ENCODE measurements at regions not wholly inside any gene's neighbourhood (a gene's known extent, or its start where the extent isn't known, plus 50 kb on each side); places are given as distances from the start of the nearest gene placed in this dataset.

DNA sequence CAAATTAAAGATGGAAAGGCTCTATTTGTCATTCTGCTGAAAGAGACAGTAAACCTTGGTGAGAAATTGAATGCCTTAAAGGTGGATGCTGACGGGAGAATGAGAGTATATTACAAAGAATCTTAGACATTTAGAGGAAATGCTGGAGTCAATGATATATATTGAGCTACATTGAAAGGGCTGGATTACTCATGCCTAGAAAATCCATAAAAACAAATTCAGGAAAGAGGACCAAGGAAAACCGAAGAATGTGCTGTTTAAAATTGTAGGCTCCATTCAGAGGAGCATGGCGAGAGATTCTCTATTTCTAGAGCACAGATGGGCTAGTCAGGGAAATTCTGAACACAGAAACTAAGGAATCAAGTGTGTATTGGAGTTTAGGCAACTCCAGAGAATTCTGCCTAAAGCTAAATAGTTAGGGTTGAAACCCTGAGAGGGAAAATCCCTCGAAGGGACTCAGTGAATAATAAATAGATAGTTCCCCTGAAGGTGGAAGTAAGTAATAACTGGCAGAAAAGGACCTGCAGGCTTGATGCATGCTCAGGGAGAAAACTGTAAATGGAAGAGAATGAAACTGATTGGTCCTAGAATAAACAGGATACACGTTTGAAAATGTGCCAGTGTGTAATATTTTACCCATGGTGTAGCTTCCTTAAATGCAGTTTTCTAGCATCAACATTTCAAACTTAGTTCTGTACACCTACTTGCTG, 1532.4 kb upstream of the TENM3 start:
- no peak for DNase-seq

DNA sequence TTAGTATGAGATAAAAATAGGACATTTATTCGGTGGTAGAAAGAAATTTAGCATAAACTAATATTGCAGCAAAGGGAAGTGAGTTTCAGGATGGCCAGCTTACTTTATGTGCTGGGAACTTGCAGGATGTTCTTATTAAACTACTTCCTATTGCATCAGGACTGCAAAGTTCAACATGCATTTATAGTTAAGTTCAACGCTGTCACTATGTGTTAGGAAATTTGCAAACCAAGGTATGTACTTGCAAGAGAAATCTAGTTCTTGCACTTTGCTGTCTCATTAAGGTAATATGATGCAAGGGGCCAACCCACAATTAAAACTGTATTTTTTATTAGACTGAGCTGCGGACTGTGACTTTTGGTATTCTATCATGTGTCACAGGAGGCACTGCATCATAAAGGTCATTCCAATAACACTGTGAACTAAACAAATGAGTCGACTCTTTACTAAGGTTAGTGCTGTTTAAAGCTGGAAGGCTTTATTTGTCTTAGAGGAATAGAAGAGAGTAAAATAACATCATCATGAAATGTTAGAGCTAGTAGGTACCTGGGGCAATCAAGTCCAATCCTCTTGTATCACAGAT, 1525.7 kb upstream of the TENM3 start:
- no peak for DNase-seq

DNA sequence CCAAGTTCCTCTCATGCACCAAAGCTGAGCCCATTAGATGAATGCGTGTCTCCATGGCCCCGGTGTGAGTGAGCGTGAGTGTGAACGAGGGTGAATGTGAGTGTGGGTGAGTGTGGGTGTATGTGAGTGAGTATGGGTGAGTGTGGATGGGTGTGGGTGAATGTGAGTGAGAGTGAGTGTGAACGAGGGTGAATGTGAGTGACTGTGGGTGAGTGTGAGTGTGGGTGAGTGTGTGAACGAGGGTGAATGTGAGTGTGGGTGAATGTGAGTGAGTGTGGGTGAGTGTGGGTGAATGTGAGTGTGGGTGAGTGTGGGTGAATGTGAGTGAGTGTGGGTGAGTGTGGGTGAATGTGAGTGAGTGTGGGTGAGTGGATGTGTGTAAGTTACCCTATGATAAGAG, 1521.8 kb upstream of the TENM3 start:
- DNase-seq: no peak

DNA sequence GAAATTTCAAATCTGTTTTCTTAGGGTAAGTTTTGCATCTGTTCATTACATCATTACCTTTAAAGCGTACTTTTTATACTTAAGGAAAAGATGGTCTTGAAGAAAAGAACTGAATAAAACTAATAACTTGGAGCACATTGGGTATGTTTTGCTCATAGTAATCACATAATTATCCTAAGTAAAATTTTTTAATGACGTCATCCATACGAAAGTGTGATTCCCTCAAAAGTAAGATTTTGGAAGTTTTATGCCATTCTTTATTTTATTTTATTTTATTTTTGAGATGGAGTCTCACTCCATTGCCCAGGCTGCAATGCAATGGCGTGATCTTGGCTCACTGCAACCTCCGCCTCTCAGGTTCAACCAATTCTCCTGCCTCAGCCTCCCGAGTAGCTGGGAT, 1516.6 kb upstream of the TENM3 start:
- no peak for DNase-seq

DNA sequence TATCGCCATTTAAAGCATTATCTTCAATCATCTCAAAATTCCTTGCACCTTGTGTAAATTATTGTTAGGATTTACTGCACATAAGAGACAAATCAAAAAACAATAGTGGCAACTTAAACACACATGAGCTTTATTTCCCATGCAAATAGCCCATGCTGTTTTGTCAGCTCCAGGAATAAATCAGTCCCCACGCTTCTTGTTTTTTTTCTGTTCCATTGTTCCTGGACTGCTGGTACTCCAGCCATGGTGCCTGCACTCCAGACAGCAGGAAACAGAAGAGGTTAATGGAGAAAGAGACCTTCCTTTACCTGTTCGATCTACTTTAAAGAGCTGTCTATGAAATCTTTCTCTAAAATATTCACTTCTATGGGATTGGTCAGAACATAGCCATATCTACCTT, 1515.7 kb upstream of the TENM3 start:
- no peak for DNase-seq

DNA sequence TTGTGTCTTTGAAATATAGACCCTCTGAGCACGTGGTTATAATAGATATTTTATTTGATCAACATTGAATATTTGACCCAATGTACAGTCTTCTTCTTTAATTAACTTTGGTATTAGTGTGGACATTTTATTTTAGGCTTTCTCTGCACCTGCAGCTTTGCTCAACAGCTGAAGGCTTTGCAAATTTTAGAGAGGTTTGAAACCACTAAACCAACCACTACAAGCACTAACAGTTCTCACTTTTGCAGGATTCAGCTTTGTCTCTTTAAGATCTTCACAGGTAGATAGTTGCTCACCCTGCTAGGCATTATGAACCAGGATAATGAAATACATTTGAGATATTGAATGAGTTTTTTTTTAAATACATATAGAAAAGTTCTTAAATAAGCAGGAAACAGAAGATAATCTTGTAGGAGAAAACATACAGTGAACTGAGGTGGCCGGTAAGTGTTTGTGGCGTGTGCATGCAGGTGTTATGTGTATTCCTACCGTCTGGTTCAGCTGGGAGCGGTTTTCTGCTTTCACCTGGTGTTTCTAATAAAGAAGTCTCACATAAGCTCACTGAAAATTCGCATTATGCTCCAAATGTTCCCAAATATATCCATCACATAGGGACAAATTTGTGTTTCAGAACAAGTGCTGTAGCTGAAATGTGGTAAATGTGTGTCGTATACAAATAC, 1508.3 kb upstream of the TENM3 start:
- no peak for DNase-seq

DNA sequence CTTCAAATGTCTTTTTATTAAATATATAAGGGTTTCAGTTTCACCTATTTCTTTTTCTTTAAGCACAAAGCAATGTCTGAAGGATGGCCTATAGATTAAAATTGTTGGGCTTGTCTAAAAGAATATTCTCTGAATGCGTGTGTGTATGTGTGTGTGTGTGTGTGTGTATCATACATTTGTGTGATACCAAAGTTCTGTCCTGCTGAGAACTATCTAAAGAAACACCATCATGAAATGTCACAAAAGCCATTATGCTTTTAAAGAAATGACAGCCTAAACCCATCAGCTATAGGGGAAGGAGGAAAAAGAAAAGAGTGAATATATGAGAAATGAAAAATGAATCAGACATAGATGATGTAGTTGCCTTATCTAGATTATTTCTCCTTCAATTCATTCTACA, 1501.5 kb upstream of the TENM3 start:
- no peak for DNase-seq

DNA sequence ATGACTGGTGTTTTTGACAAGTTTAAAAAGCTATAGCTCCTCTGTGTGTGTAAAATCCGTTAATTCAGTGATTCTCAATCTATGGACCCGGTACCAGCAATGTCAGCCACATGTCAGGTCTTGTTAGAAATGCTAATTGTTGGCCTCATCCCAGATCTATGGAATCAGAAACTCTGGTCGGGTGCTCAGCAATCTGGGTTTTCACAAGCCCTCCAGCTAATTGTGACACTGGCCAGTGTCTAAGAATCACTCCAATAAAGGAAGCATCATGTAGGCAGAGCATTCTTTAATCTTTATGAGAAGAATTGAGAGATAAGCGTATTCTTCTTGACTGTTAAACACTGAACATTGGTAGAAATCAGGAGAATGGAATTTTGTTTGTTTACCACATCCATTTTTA, 1498.2 kb upstream of the TENM3 start:
- DNase-seq: no peak

DNA sequence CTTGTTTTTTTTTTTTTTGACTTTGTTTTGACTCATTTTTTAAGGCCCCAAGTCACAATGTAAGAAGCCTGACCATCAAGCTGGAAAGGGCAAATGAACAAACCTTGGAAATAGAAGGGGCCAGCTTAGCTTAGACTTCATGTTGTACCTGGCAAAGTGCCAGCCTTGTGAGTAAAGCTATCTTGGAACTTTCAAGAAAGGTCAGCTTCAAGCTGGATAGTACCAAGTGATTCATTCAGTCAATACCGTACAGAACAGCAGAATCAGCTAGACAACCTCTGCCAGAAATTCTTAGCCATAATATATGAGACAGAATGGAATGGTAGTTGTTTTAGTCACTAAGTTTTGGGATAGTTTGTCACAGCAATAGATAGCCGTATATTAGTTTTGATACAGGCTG, 1492.2 kb upstream of the TENM3 start:
- no peak for DNase-seq

DNA sequence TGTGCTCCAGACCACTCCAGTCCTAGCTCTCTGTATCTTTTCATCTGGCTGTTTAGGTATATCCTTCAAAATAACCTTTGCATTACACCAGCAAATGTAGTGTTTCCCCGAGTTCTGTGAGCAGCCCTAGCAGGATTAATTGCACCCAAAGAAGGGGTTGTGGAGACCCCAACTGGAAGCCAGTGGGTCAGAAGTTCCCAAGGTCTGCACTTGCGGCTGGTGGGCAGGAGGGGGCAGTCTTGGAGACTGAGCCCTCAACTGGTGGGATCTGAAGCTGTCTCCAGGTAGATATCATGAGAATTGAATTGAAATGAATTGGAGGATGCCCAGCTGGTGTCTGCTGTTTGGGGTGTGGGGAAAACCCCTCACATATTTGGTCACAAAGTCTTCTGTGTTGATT, 1485.3 kb upstream of the TENM3 start:
- DNase-seq: no peak

DNA sequence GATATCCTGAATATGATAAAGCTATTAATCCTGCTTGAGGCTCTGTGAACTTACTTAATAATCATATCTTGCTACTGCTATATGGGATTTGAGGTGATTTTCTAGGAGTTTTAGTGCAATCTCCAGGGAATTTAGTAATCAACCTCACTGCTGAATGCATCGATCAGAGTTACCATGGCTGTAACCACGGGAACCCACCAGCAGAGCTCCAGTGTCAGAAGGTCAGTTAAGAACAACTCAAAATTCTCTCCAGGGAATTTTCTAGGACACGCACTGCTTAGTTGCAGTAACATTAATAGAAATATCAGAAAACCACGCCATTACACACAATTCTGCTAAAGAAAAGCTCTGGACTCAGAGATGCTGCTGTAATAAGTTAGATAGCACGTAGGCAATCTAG, 1477.2 kb upstream of the TENM3 start:
- DNase-seq: no peak

DNA sequence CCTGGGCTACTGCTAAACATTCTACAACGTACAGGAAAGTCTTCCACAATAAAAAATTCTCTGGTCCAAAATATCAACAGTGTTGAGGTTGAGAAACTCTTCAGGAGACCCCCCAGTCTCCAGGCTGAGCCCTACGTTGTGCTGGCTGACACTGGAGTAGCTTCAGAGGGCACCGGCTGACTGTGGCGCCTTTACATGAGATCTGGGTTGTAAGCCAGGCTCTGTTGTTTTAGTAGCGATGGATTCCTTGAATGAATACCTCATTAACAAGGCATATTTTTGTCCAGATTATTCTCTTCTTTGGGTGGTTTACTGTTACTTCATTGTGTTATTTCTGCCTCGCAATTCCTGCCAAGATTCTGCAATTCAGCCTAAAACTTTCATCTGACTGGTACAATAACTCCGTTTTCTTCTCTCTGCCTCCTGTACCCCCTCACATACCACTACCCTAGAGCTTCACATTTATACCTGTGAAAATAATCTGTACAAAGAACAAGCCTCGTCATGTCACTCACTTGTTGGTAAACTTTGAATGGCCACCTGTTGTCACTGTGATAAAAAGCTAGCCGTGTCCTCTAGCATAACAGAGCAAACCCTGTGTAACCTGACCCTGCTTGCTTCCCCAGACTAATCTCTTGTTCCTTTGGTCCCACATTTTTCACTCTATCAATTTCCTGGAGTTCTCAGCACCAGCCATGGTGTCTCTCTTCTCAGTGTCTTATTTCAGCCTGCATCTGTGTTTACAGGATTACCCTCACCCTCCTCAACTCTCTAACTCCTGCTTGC, 1476.1 kb upstream of the TENM3 start:
- no peak for DNase-seq

DNA sequence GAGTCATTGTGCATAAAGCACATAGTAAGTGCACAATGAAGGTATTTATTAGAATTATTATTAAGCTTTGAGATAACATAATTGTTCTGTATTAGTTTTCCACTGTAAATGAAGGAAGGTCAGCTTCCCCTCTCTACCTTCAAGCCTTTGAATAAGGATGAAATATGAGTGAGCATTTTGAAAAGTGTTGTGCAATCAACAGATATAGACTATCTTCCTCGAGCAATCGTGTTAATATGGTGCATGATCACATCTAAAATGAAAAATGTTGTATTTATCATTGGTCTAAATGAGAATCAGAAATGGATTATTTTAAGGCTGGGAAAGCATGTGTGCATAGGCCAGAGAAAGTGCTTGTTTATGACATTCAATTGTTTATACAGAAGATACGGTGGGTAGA, 1474.6 kb upstream of the TENM3 start:
- DNase-seq: no peak

DNA sequence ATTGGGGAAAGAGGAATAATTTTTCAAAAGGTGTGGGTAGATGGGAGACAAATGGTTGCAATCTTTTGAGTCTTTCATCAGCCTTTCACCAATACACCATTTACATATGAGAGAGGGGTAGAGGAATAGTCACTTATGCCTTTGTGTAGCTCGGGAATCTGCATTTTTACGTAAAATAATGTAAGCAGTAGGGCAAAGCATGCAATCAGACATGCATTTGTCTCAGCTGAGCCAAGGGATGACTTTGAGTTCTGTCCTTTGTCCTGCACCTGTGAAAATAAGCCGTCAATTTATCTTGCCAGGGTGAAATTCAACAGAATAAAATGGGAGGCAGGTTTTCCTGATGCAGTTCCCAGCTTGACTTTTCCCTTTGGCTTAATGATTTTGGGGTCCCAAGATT, 1473.4 kb upstream of the TENM3 start:
- no peak for DNase-seq

DNA sequence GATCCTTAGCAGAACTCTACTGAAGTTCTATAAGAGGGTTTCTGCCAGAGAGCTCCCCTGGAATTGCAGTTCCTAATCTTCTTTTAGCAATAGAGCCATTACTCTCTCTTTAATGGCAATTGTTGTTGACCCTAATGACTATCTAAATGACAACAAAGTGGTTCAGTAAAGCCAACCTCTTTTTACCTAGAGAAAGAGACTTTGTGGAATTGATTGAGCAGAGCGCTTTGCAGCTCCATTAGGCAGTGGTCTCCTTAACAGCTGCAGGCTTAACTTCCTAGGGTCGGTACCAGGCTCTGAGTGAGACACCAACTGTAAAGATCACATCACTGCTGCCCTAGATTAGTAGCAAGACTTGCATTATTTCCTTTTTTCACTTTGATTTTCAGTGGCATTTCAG, 1472.9 kb upstream of the TENM3 start:
- no peak for DNase-seq

DNA sequence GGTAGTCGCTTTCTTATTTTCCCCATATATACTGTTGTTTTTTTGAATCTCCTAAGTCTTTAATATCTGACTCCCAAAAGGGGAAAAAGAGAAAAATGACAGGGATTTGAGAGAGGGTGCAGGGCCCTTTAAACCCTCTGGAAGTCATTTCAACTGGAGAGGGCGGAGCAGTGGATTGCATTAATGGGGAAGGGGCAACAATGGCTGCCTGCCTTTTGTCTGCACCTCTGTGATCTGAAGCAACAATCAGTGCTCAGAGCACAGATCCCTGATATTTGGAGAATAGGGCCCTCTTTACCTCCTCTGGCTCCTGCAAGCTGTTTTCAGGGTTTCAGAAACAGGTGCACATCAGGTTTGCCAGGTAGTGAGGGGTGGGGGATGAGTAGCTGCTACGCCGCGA, 1458.3 kb upstream of the TENM3 start:
- DNase-seq: no peak

DNA sequence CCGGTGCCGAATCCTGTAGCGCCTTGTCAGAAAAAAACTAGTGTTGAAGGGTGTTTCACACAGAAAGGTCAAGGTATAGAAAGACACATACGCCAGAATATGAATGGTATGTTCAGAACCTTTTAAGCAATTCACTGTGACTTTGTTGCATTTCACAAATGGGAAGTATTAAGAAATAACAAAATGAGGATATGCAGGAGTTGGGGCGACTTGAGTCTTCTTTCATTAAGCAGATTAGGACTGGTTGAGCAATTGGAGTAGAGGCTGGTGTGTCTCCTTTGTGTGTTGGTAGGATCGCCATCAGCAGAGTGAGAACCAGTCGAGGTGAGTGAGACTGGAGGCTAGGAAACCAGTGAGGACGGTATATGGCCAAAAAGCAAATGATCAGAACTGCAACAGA, 1454.5 kb upstream of the TENM3 start:
- DNase-seq: no peak

DNA sequence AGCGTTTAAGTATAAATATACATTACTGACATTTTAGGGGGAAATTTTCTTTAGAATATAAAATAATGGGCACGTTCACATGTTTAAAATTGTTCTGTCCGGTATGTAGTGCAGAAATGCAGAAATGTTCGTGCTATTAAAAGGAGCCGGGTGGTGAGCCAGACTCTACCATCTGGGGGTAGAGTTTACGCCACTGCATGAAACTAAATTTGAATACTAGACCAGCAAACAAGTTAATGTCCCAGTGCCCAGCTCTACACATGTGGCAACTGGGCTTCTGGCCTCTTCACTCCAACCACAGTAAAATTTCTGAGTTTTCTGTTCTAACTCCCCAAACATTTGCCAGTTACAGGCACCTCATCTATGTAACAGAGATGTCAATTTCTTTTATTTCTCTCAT, 1453.3 kb upstream of the TENM3 start:
- DNase-seq: no peak

DNA sequence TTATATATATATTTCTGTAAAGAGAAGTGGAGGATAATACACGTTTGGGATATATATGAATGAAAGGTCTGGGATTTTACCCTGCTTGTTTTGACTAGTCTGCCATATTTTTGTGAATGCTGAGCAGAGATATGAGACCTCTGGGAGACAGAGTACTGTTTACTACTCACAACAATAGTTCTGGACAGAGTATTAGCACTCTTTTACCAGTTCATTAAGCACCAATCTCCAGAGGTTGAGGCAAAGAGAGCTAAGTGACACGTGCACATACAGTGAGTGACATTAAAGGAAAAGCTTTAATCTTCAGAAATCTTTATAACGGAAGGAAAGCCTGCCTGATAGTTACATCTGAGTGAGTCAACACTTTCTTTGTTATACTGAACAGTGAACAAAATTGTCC, 1452.7 kb upstream of the TENM3 start:
- DNase-seq: no peak

DNA sequence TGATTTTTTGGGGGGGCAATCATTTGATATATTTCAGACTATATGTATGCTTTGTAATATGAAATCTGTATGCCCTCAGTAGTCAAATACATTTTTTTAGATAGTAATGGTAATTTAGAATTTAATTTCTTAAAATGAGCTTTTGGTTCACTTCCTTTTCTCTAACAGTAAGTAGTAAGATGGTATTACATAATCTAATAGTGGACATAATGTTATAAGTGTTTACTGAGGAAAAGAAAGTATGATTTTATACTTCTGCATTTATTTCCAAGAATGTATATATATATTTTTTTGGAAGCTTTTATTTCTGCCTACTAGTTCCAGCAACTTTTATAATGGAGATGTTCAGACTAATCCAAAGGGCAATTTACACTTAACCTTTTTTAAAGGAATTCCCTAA, 1450.7 kb upstream of the TENM3 start:
- no peak for DNase-seq

DNA sequence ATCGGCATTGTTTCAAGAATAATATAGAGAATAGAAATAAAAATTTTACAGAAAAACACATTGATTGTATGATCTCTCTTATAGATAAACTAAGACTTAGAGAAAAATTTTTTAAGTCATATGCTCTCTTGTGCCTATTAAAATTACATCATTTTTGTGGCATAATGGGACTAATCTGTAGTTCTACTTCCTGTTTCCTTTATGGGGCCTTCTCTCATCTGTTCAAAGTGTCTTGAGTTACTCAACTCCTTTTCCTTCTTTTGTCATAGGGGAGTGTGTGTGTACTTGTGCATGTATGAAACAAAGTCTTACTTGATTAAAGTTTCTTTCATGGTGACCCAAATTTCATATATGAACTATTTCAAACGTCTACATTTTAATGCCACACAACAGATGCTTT, 1448.9 kb upstream of the TENM3 start:
- no peak for DNase-seq

DNA sequence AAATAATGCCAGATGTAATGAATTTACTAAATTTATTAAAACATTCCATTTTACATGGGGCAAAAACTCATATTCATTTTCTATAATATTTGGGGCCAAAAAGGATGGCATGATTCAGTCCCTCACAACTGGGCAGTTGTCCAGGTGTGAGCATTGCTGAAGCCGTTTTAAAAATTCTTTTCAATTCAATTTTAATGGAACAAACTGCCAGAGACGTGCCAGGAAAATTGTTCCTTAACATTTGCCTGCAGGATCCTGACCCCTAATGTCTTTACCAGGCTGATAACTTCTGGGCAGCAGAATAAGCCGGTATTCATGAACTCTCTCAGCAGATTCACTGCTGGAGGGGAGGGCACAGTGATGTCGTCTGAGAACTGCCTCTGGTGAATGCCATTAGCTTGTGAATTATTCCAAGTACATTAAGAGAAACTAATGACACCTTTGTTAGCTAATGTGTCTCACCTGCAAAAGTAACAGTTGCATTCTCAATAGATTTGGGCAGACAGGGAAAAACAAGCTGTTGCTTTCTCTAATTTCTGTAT, 1445.1 kb upstream of the TENM3 start:
- DNase-seq: no peak

DNA sequence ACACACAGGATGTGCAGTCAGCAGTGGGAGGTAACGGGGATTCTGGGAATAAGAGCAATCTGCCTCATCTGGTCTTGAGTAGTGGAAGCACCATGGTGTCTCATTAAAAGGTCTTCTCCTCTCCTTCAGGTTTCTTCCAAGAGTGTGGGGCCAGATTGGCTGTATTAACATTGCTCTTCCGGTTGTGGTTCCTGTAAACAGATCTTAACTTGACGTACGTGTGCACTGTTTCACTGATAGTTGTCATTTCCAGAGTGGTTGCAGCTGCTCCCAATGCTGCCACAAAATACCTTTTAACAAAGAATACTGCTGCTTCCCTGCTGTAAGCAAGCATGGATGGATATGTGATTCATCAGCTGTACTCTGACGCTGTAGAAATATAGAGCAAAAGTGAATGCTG, 1443.4 kb upstream of the TENM3 start:
- DNase-seq: no peak

DNA sequence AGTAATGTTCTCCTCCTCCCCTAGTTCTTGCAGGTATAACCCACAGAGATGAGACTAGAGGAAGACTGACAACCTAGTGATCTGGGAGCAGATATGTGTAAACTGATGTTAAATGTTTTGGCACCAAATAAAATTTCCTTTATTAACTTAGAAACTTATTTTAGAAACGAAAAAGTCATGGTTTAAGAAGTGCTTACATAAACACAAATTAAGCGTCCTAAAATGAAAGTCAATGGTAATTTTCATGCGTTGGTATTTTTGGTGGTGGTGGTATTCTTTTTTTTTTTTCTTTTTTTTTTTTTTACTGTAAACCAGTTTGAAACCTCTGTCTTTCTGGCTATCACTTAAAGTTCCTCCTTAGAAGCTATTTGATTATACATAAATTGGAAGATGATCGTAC, 1438.1 kb upstream of the TENM3 start:
- DNase-seq: no peak

All from right forelimb (tissue), 1 donor.